ENCODE measurements at regions not wholly inside any gene's neighbourhood (a gene's known extent, or its start where the extent isn't known, plus 50 kb on each side); places are given as distances from the start of the nearest gene placed in this dataset.

- no peak for DNase-seq
These were observed 289.5 kb downstream of the CDCA7 start for GRCh38 chr2:173644146-173644545.

DNA sequence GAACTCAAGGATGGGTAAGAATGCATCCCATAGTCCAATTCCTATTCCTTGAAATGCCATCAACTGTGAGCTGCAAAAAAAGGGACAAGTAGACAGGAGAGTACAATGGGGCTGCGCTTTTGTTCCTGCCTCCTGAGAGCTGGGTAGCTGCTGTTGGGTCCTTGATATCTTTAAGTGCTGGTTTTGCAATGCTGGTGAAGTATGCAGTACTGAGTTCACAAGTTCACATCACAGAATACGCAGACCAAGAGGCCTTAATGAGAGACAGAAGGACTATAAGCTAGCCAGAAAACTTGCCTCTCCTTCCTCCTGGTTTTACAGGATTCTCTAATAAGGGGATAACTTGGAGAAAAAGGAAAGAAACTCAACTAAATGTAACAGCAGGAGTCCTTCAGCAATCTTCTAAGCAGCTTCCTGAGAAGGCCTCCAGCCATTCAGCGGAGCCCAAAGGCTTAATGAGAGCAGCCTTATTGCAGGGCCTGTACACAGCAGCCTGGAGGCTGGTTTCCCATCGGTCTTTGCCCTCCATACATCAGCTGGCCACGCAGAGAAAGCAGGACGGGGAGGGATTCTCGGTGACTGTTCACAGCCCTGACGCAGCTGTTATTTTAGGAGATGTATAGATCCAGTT, 293.1 kb downstream of the CDCA7 start:
- DNase-seq = no peak

DNA sequence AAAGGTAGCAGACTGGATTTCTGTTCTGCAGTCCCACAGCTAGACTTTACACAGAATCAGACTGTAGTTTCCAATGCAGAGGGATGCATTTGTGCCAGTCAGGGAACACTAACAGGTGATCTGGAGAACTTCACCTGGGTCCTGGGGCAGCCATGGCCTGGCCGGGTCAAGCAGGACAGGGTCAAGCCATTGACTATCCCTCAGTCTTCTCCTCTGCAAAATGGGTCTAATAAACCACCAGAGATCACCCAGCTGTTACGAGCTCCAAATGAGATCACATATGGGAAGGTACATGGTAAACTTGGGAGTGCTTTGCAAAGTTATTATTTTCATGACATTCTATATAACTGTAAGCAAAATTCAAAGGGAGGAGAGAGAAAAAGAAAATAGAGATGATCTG, 294.1 kb downstream of the CDCA7 start:
- no peak for DNase-seq

DNA sequence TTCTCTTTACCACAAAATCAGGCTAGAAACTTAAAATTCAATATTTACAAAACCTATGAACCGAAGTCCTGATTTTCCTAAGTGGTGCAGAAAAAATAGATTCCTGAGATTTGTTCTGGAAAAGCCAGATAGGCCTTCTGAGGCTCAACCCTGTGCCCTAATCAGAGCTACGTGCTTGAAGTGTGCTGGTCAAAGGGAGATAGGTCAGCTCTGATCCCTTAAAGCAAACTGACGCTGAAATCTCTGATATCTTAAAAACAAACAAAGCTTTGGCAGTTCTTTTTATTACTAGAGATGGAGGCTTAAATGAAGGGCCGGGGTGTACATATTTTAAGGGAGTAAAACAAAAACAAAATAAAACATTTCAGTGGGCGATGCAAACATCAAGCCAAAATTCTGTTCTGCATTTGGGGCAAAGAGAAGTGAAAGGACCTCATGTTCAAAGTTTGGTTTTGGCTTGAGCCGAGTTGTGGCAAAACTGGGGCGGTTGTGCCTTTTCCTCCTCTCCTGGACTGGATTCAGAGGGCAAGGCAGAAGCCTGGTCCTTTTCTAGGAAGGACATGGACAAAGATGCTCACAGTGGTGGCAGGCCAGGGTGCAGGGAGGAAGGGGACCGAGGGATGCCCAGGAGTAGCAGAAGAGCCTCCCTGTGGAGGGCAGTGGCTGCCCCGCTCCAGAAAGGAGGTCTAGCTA, 295.0 kb downstream of the CDCA7 start:
- no peak for DNase-seq

DNA sequence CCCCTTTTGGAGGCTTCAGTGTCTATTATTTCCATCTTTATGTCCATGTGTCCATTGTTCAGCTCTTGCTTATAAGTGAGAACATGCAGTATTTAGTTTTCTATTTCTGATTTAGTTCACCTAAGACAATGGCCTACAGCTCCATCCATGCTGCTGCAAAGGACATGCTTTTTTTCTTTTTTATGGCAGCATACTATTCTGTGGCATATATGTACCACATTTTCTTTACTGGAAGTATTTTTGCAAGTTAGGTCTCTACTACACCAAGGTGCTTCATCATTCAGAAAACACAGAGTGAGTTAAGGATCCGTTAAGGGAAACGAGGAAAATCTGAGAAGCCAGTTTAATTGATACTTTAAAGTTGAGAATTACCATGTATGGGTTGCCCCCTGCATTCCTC, 297.2 kb downstream of the CDCA7 start:
- no peak for DNase-seq

DNA sequence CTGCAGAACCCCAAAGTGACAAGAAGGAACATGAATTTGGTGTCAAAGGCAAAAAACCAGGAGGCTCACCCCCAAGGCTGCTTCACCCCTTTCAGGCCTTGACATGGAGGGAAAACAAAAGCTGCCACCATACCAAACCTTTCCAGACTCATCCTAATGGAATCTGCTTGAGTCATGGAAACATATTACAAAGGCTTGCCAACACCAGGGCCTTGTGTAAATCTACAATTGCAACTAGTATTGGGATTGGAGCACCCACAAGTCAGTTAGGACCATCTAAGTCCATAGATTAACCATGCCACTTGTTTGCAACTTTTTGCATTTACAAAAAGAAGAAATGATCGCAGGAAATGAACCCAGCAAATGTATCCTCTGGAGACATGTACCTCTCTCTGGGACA, 297.6 kb downstream of the CDCA7 start:
- DNase-seq = no peak

- no peak for DNase-seq
These were observed 298.2 kb downstream of the CDCA7 start for GRCh38 chr2:173652767-173653431.

DNA sequence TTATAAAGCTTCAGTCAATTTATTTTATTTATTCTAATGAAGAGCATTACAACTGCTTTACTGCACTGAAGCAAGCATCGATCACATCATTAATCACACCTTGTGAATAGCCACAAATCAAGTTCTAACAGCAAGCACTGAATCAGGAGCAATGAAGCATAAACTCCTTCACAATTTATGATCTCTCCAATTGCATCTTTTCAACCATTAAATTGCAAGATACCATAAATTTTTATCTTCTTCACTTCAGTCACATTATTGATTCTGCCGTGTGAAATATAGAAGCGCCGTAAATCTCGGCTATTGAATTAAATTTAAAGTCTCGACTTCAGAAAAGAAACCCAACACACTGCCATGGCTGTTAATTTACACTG, 298.7 kb downstream of the CDCA7 start:
- DNase-seq = no peak

- no peak for DNase-seq
These were observed 299.7 kb downstream of the CDCA7 start for GRCh38 chr2:173654161-173654895.

- no peak for DNase-seq
These were observed 300.2 kb downstream of the CDCA7 start for GRCh38 chr2:173654896-173655265.

GRCh38 chr2:173656086-173656485, 301.4 kb downstream of the CDCA7 start:
- DNase-seq = no peak

GRCh38 chr2:173657996-173658717, 303.5 kb downstream of the CDCA7 start:
- no peak for DNase-seq

DNA sequence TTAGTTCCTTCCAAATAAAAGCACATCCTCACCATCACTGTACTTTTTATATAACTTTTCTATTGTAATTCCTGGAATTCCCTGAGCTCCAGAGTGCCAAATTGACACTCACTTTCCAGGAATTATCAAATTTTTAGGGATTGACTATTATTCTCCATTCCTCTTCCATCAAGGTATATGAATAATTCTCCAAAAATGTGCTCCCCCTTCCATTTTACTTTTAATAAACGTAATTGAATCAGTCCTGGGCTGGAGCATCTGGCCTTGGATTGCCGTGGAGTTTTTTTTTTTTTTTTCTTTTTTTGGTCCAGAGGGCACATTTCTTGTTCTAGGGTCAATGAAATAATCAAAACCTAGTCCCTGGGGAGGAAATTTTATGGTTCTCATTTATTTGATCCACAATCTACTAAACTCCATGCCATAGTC, 304.3 kb downstream of the CDCA7 start:
- no peak for DNase-seq

GRCh38 chr2:173659509-173659908, 304.8 kb downstream of the CDCA7 start:
- no peak for DNase-seq

GRCh38 chr2:173661586-173661985, 303.6 kb downstream of the SP3 start:
- no peak for DNase-seq

GRCh38 chr2:173663353-173663752, 301.8 kb downstream of the SP3 start:
- no peak for DNase-seq

- DNase-seq = no peak
These were observed 301.2 kb downstream of the SP3 start for GRCh38 chr2:173663835-173664512.

- no peak for DNase-seq
These were observed 300.7 kb downstream of the SP3 start for GRCh38 chr2:173664513-173664910.

DNA sequence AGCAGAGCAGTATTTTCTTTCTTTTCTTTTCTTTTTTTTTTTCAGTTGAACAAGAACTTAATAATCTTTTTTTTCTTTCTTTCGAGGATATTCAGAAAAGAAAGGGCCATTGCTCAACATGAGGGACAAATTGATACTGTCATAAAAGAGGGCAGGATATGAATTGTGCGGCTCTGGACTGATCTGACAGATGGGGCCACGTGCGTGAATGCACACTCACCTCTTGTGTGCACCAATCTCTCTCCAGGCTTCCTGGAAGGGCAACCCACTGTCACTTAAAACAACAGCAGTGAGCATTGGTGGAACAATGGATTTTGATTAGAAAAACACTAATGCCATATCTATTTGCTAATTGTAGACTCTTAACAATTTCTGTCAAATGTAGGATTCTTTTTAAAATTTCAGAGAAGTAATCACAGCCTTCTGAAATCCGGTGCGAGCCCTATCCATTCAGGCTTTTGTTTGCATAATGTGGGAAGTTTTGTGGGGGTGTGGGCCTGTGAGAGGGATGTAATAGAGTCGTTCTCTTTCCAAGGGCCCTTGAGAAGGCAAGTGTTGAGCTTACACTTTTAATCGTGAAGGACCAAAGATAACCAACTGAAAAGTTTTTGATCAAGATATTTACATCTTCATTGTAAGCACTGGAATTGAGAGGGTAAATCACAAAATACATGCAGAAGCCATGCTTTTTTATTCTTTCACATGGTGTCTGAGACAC, 298.8 kb downstream of the SP3 start:
- no peak for DNase-seq

- DNase-seq = no peak
These were observed 298.2 kb downstream of the SP3 start for GRCh38 chr2:173667014-173667413.

- no peak for DNase-seq
These were observed 297.8 kb downstream of the SP3 start for GRCh38 chr2:173667415-173667814.

Measured in muscle of arm (tissue), 1 donor.